ENCODE measurements at regions not wholly inside any gene's neighbourhood (a gene's known extent, or its start where the extent isn't known, plus 50 kb on each side); places are given as distances from the start of the nearest gene placed in this dataset.

DNA sequence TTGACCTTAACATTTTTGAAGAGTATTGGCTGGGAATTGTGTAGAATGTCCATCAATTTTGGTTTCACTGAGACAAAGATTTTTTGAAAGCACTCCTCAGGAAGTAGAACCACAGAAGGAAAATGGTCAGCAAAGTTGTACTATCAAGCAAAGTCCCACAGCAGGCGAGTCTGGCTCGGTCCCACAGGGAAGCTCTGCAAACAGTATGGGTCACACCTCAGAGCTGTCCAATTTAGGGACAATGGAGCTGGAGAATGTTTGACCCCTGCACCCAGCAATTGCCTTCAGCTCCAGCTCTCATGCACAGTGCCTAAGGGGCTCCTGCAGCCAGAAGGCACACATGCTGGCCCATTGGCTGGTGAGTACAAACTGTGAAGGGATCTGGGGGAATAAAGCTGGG lies 147.0 kb downstream of the MAFB start:
- no peak for TF ChIP-seq ZNF561 (tag by site-specific recombination; IDR thresholded peaks at IDR 0.05; ENCODE audit: borderline replicate concordance)
- TF ChIP-seq YY1 (tag by site-specific recombination; IDR thresholded peaks at IDR 0.05) = no peak
- TF ChIP-seq, protein P1, sequence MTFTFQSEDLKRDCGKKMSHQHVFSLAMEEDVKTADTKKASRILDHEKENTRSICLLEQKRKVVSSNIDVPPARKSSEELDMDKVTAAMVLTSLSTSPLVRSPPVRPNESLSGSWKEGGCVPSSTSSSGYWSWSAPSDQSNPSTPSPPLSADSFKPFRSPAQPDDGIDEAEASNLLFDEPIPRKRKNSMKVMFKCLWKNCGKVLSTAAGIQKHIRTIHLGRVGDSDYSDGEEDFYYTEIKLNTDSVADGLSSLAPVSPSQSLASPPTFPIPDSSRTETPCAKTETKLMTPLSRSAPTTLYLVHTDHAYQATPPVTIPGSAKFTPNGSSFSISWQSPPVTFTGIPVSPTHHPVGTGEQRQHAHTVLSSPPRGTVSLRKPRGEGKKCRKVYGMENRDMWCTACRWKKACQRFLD (tag by site-specific recombination; IDR thresholded peaks at IDR 0.05) = no peak
- TF ChIP-seq ZSCAN30 (tag by site-specific recombination; IDR thresholded peaks at IDR 0.05) = no peak
- TF ChIP-seq, protein P2, sequence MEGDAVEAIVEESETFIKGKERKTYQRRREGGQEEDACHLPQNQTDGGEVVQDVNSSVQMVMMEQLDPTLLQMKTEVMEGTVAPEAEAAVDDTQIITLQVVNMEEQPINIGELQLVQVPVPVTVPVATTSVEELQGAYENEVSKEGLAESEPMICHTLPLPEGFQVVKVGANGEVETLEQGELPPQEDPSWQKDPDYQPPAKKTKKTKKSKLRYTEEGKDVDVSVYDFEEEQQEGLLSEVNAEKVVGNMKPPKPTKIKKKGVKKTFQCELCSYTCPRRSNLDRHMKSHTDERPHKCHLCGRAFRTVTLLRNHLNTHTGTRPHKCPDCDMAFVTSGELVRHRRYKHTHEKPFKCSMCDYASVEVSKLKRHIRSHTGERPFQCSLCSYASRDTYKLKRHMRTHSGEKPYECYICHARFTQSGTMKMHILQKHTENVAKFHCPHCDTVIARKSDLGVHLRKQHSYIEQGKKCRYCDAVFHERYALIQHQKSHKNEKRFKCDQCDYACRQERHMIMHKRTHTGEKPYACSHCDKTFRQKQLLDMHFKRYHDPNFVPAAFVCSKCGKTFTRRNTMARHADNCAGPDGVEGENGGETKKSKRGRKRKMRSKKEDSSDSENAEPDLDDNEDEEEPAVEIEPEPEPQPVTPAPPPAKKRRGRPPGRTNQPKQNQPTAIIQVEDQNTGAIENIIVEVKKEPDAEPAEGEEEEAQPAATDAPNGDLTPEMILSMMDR (tag by site-specific recombination; IDR thresholded peaks at IDR 0.05) = no peak
- TF ChIP-seq SP2 (tag by site-specific recombination; IDR thresholded peaks at IDR 0.05) = no peak
- no peak for TF ChIP-seq ZNF146 (tag by site-specific recombination; IDR thresholded peaks at IDR 0.05)
- TF ChIP-seq ZNF16 (tag by site-specific recombination; IDR thresholded peaks at IDR 0.05; ENCODE audit: low read depth) = no peak
- no peak for TF ChIP-seq BCL11B (tag by site-specific recombination; IDR thresholded peaks at IDR 0.05; ENCODE audit: low read depth)
- no peak for TF ChIP-seq ZBTB8A (tag by site-specific recombination; IDR thresholded peaks at IDR 0.05)
- TF ChIP-seq, protein P3, sequence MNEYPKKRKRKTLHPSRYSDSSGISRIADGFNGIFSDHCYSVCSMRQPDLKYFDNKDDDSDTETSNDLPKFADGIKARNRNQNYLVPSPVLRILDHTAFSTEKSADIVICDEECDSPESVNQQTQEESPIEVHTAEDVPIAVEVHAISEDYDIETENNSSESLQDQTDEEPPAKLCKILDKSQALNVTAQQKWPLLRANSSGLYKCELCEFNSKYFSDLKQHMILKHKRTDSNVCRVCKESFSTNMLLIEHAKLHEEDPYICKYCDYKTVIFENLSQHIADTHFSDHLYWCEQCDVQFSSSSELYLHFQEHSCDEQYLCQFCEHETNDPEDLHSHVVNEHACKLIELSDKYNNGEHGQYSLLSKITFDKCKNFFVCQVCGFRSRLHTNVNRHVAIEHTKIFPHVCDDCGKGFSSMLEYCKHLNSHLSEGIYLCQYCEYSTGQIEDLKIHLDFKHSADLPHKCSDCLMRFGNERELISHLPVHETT (tag by site-specific recombination; IDR thresholded peaks at IDR 0.05) = no peak
- TF ChIP-seq, protein P4, sequence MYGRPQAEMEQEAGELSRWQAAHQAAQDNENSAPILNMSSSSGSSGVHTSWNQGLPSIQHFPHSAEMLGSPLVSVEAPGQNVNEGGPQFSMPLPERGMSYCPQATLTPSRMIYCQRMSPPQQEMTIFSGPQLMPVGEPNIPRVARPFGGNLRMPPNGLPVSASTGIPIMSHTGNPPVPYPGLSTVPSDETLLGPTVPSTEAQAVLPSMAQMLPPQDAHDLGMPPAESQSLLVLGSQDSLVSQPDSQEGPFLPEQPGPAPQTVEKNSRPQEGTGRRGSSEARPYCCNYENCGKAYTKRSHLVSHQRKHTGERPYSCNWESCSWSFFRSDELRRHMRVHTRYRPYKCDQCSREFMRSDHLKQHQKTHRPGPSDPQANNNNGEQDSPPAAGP (tag by site-specific recombination; IDR thresholded peaks at IDR 0.05) = no peak
- TF ChIP-seq, protein P5, sequence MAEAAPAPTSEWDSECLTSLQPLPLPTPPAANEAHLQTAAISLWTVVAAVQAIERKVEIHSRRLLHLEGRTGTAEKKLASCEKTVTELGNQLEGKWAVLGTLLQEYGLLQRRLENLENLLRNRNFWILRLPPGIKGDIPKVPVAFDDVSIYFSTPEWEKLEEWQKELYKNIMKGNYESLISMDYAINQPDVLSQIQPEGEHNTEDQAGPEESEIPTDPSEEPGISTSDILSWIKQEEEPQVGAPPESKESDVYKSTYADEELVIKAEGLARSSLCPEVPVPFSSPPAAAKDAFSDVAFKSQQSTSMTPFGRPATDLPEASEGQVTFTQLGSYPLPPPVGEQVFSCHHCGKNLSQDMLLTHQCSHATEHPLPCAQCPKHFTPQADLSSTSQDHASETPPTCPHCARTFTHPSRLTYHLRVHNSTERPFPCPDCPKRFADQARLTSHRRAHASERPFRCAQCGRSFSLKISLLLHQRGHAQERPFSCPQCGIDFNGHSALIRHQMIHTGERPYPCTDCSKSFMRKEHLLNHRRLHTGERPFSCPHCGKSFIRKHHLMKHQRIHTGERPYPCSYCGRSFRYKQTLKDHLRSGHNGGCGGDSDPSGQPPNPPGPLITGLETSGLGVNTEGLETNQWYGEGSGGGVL (tag by site-specific recombination; IDR thresholded peaks at IDR 0.05) = no peak

Data from HEK293 (cell line).